ENCODE measurements at regions not wholly inside any gene's neighbourhood (a gene's known extent, or its start where the extent isn't known, plus 50 kb on each side); places are given as distances from the start of the nearest gene placed in this dataset.

DNA sequence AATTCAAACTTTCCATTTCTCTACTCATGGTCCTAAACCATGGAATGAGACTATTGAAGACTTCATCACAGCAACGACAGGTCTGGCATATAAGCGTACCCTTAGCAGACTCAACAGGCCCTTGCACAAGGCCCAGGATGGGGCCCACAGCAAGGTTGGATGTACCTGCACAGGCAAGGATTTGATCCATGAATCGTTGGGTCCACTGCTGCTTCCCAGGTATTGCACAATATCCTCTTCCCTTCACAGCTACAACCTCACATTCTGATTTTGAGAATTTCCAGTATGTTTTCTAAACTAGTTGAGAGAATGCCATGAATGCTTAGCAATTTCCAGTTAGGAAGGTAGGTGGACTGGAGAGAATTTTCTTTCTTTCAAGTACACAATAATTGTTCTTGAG is 515.8 kb downstream of the SUCLG1 start:
- no peaks in the 10 kb centered on the region for H3K27me3 ChIP-seq (ENCODE audit: control insufficient read depth, insufficient read depth, low read length)
- H4K20me1 ChIP-seq (ENCODE audit: control insufficient read depth, extremely low read depth, insufficient read depth, low read length), result no peaks in the 10 kb centered on the region
- H3K27ac ChIP-seq (ENCODE audit: insufficient read depth, low read length), result no peak overlapping the region
- no peak overlapping the region for H3K9ac ChIP-seq (ENCODE audit: insufficient read depth, low read length)
- no peak for DNase-seq (ENCODE audit: low read depth in 2 of 2)
- no peak for TF ChIP-seq EZH2 (IDR thresholded peaks at IDR 0.05; ENCODE audit: low read length, missing control alignments)
- TF ChIP-seq, protein P1, sequence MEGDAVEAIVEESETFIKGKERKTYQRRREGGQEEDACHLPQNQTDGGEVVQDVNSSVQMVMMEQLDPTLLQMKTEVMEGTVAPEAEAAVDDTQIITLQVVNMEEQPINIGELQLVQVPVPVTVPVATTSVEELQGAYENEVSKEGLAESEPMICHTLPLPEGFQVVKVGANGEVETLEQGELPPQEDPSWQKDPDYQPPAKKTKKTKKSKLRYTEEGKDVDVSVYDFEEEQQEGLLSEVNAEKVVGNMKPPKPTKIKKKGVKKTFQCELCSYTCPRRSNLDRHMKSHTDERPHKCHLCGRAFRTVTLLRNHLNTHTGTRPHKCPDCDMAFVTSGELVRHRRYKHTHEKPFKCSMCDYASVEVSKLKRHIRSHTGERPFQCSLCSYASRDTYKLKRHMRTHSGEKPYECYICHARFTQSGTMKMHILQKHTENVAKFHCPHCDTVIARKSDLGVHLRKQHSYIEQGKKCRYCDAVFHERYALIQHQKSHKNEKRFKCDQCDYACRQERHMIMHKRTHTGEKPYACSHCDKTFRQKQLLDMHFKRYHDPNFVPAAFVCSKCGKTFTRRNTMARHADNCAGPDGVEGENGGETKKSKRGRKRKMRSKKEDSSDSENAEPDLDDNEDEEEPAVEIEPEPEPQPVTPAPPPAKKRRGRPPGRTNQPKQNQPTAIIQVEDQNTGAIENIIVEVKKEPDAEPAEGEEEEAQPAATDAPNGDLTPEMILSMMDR (conservative IDR thresholded peaks at IDR 0.05 in 1 of 2, IDR thresholded peaks at IDR 0.05 in 1 of 2; ENCODE audit: low read depth in 1 of 2, low read length in 2 of 2), result no peak
- no peaks in the 10 kb centered on the region for H3K79me2 ChIP-seq (ENCODE audit: control insufficient read depth, insufficient read depth, low read length)
- H3K4me2 ChIP-seq (ENCODE audit: extremely low read depth, insufficient read depth, low read length), result no peak overlapping the region
- no peaks in the 10 kb centered on the region for H3K4me1 ChIP-seq (ENCODE audit: control insufficient read depth, extremely low read depth, insufficient read depth, low read length)
- no peaks in the 10 kb centered on the region for H3K9me3 ChIP-seq (ENCODE audit: control insufficient read depth, insufficient read depth, low read depth, low read length)
- H3K4me3 ChIP-seq (replicated peaks in 1 of 4; ENCODE audit: control extremely low read depth in 1 of 4, insufficient read depth in 1 of 4, low read depth in 3 of 4, low read length in 4 of 4), result no peak overlapping the region
- H2AFZ ChIP-seq (ENCODE audit: low read length), result no peak overlapping the region
- H3K36me3 ChIP-seq (ENCODE audit: control insufficient read depth, insufficient read depth, low read length), result no peaks in the 10 kb centered on the region

GRCh38 chr2:83941886-83942285 is 517.2 kb downstream of the SUCLG1 start:
- Histone ChIP-seq H4K20me1 (ENCODE audit: control insufficient read depth, extremely low read depth, insufficient read depth, low read length) (no peaks in the 10 kb centered on the region), H3K27me3 (ENCODE audit: control insufficient read depth, insufficient read depth, low read length) (no peaks in the 10 kb centered on the region), H3K36me3 (ENCODE audit: control insufficient read depth, insufficient read depth, low read length) (no peaks in the 10 kb centered on the region), H3K4me1 (ENCODE audit: control insufficient read depth, extremely low read depth, insufficient read depth, low read length) (no peaks in the 10 kb centered on the region), H3K79me2 (ENCODE audit: control insufficient read depth, insufficient read depth, low read length) (no peaks in the 10 kb centered on the region), H2AFZ (ENCODE audit: low read length) (no peak overlapping the region), H3K4me2 (ENCODE audit: extremely low read depth, insufficient read depth, low read length) (no peak overlapping the region), H3K9ac (ENCODE audit: insufficient read depth, low read length) (no peak overlapping the region), H3K9me3 (ENCODE audit: control insufficient read depth, insufficient read depth, low read depth, low read length) (no peaks in the 10 kb centered on the region), H3K4me3 (replicated peaks in 1 of 4; ENCODE audit: control extremely low read depth in 1 of 4, insufficient read depth in 1 of 4, low read depth in 3 of 4, low read length in 4 of 4) (no peak overlapping the region), H3K27ac (ENCODE audit: insufficient read depth, low read length) (no peak overlapping the region)
- no peak for DNase-seq (ENCODE audit: low read depth in 2 of 2)
- TF ChIP-seq, protein P1 (conservative IDR thresholded peaks at IDR 0.05 in 1 of 2, IDR thresholded peaks at IDR 0.05 in 1 of 2; ENCODE audit: low read depth in 1 of 2, low read length in 2 of 2), result no peak
- no peak for TF ChIP-seq EZH2 (IDR thresholded peaks at IDR 0.05; ENCODE audit: low read length, missing control alignments)

GRCh38 chr2:83933749-83934148 is 525.3 kb downstream of the SUCLG1 start:
- TF ChIP-seq, protein P1 (conservative IDR thresholded peaks at IDR 0.05 in 1 of 2, IDR thresholded peaks at IDR 0.05 in 1 of 2; ENCODE audit: low read depth in 1 of 2, low read length in 2 of 2), result no peak
- TF ChIP-seq EZH2 (IDR thresholded peaks at IDR 0.05; ENCODE audit: low read length, missing control alignments), result no peak
- Histone ChIP-seq H3K36me3 (ENCODE audit: control insufficient read depth, insufficient read depth, low read length) (no peaks in the 10 kb centered on the region), H3K9ac (ENCODE audit: insufficient read depth, low read length) (no peak overlapping the region), H3K9me3 (ENCODE audit: control insufficient read depth, insufficient read depth, low read depth, low read length) (no peaks in the 10 kb centered on the region), H4K20me1 (ENCODE audit: control insufficient read depth, extremely low read depth, insufficient read depth, low read length) (no peaks in the 10 kb centered on the region), H3K27ac (ENCODE audit: insufficient read depth, low read length) (no peak overlapping the region), H2AFZ (ENCODE audit: low read length) (no peak overlapping the region), H3K4me1 (ENCODE audit: control insufficient read depth, extremely low read depth, insufficient read depth, low read length) (no peaks in the 10 kb centered on the region), H3K79me2 (ENCODE audit: control insufficient read depth, insufficient read depth, low read length) (no peaks in the 10 kb centered on the region), H3K4me3 (replicated peaks in 1 of 4; ENCODE audit: control extremely low read depth in 1 of 4, insufficient read depth in 1 of 4, low read depth in 3 of 4, low read length in 4 of 4) (no peak overlapping the region), H3K27me3 (ENCODE audit: control insufficient read depth, insufficient read depth, low read length) (no peaks in the 10 kb centered on the region), H3K4me2 (ENCODE audit: extremely low read depth, insufficient read depth, low read length) (no peak overlapping the region)
- no peak for DNase-seq (ENCODE audit: low read depth in 2 of 2)

All from fibroblast of lung (primary cell).